ENCODE measurements at regions not wholly inside any gene's neighbourhood (a gene's known extent, or its start where the extent isn't known, plus 50 kb on each side); places are given as distances from the start of the nearest gene placed in this dataset.

- Mint-ChIP-seq H3K36me3 (ENCODE audit: low read depth) (no peaks in the 10 kb centered on the region), H3K4me3 (no peak overlapping the region), H3K27ac (no peak overlapping the region), H3K4me1 (no peaks in the 10 kb centered on the region), H3K27me3 (ENCODE audit: insufficient read depth, low read depth, poor library complexity) (no peaks in the 10 kb centered on the region), H3K9me3 (no peaks in the 10 kb centered on the region)
- no peak for TF ChIP-seq ZNF114 (CRISPR knock-in tag; IDR thresholded peaks at IDR 0.05)
- Histone ChIP-seq H3K27ac (ENCODE audit: low read depth) (no peak overlapping the region), H3K79me2 (replicated peaks; ENCODE audit: insufficient read depth) (no peaks in the 10 kb centered on the region), H3K9me2 (ENCODE audit: insufficient read depth) (no peaks in the 10 kb centered on the region), H3K4me2 (no peak overlapping the region), H2AFZ (no peak overlapping the region), H3K27me3 (ENCODE audit: insufficient read depth) (no peaks in the 10 kb centered on the region), H3K4me3 (no peak overlapping the region), H3K4me1 (ENCODE audit: insufficient read depth) (no peaks in the 10 kb centered on the region), H3F3A (replicated peaks; ENCODE audit: low read depth) (no peaks in the 10 kb centered on the region), H3K36me3 (ENCODE audit: insufficient read depth) (no peaks in the 10 kb centered on the region), H4K20me1 (replicated peaks; ENCODE audit: insufficient read depth) (no peaks in the 10 kb centered on the region; the same call in 1 of the 2 replicates)
- ATAC-seq (no peak), DNase-seq (ENCODE audit: low spot score) (no peak)
Observed at GRCh38 chr13:85312071-85312470, 487.1 kb downstream of the SLITRK6 start.

- H4K20me1 ChIP-seq (replicated peaks; ENCODE audit: insufficient read depth), result no peaks in the 10 kb centered on the region
- H3K4me3 ChIP-seq, result no peak overlapping the region
- no peaks in the 10 kb centered on the region for H3K9me2 ChIP-seq (ENCODE audit: insufficient read depth)
- H3F3A ChIP-seq (replicated peaks; ENCODE audit: low read depth), result no peaks in the 10 kb centered on the region
- Mint-ChIP-seq H3K36me3 (ENCODE audit: low read depth) (no peaks in the 10 kb centered on the region), H3K9me3 (no peaks in the 10 kb centered on the region), H3K4me3 (no peak overlapping the region), H3K4me1 (no peaks in the 10 kb centered on the region), H3K27ac (no peak overlapping the region), H3K27me3 (ENCODE audit: insufficient read depth, low read depth, poor library complexity) (no peaks in the 10 kb centered on the region)
- no peak overlapping the region for H3K27ac ChIP-seq (ENCODE audit: low read depth)
- DNase-seq (ENCODE audit: low spot score), result no peak
- no peak overlapping the region for H3K4me2 ChIP-seq
- H3K27me3 ChIP-seq (ENCODE audit: insufficient read depth), result no peaks in the 10 kb centered on the region
- H3K36me3 ChIP-seq (ENCODE audit: insufficient read depth), result no peaks in the 10 kb centered on the region
- H3K79me2 ChIP-seq (replicated peaks; ENCODE audit: insufficient read depth), result no peaks in the 10 kb centered on the region
- ATAC-seq, result no peak
- no peak overlapping the region for H2AFZ ChIP-seq
- H3K4me1 ChIP-seq (ENCODE audit: insufficient read depth), result no peaks in the 10 kb centered on the region
- TF ChIP-seq EZH2 (IDR thresholded peaks at IDR 0.05; ENCODE audit: low read depth, unreplicated experiment) (no peak), ZNF331 (CRISPR knock-in tag; IDR thresholded peaks at IDR 0.05; ENCODE audit: low read depth) (no peak), CREB1 (CRISPR knock-in tag; IDR thresholded peaks at IDR 0.05; ENCODE audit: low read depth) (no peak), REST (IDR thresholded peaks at IDR 0.05; ENCODE audit: unreplicated experiment) (no peak), JUNB (IDR thresholded peaks at IDR 0.05; ENCODE audit: unreplicated experiment) (no peak), CTCF (conservative IDR thresholded peaks at IDR 0.05; ENCODE audit: low read depth in 2 of 2) (no peak), ZNF114 (CRISPR knock-in tag; IDR thresholded peaks at IDR 0.05) (no peak), NANOG (IDR thresholded peaks at IDR 0.05; ENCODE audit: borderline replicate concordance) (no peak), EZH2phosphoT487 (IDR thresholded peaks at IDR 0.05; ENCODE audit: unreplicated experiment) (no peak), POLR2AphosphoS5 (IDR thresholded peaks at IDR 0.05; ENCODE audit: low read depth) (no peak)
- TF ChIP-seq, protein P1, sequence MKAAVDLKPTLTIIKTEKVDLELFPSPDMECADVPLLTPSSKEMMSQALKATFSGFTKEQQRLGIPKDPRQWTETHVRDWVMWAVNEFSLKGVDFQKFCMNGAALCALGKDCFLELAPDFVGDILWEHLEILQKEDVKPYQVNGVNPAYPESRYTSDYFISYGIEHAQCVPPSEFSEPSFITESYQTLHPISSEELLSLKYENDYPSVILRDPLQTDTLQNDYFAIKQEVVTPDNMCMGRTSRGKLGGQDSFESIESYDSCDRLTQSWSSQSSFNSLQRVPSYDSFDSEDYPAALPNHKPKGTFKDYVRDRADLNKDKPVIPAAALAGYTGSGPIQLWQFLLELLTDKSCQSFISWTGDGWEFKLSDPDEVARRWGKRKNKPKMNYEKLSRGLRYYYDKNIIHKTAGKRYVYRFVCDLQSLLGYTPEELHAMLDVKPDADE (IDR thresholded peaks at IDR 0.05), result no peak
Observed at GRCh38 chr13:85303630-85304029, 495.6 kb downstream of the SLITRK6 start.
